Suprapubic skin (tissue), 4 donors: ENCODE measurements at regions not wholly inside any gene's neighbourhood (a gene's known extent, or its start where the extent isn't known, plus 50 kb on each side); places are given as distances from the start of the nearest gene placed in this dataset.

Experiments
- CTCF ChIP-seq, 2 donors: fragments of 200-600 bp in 1 of 2; fragments of 450-650 bp in 1 of 2; sonication (generic) in 1 of 2; IDR thresholded peaks; one replicate each; pipeline ENCODE4 v1.5.1; 2016 to 2019; ENCODE audit warnings: antibody characterized with exemption in 2 of 2, mild to moderate bottlenecking in 1 of 2, moderate library complexity in 1 of 2
- EP300 ChIP-seq: sonication (generic); formaldehyde crosslinking; IDR thresholded peaks from one replicate; pipeline ENCODE4 v1.6.1; 2017; ENCODE audit warnings: antibody characterized with exemption
- POLR2A ChIP-seq, 2 donors: fragments of 450-650 bp; IDR thresholded peaks; one replicate each; pipeline ENCODE4 v1.6.1; 2017; ENCODE audit warnings: antibody characterized with exemption in 2 of 2, mild to moderate bottlenecking in 2 of 2, moderate library complexity in 2 of 2
- POLR2AphosphoS5 ChIP-seq, 3 donors: sonication (generic); formaldehyde crosslinking; IDR thresholded peaks; one replicate each; pipeline ENCODE4 v1.6.1; 2017; ENCODE audit warnings: antibody characterized with exemption in 3 of 3

- TF ChIP-seq EP300 (no peak), CTCF (IDR thresholded peaks at IDR 0.05) (no peak), POLR2AphosphoS5 (IDR thresholded peaks at IDR 0.05) (no peak), POLR2A (IDR thresholded peaks at IDR 0.05) (no peak)
Measured at GRCh38 chr3:88712552-88712951, 394.9 kb upstream of the EPHA3 start.
